NCI-H2196 treated with DMSO at 0.1 percent for 48 hours (cell line): ENCODE measurements at regions not wholly inside any gene's neighbourhood (a gene's known extent, or its start where the extent isn't known, plus 50 kb on each side); places are given as distances from the start of the nearest gene placed in this dataset.

Source experiments
- DNase-seq: peaks from one replicate; lab custom pipeline; 2025; ENCODE audit not compliant: unreplicated experiment; lab: John Stamatoyannopoulos, UW

DNA sequence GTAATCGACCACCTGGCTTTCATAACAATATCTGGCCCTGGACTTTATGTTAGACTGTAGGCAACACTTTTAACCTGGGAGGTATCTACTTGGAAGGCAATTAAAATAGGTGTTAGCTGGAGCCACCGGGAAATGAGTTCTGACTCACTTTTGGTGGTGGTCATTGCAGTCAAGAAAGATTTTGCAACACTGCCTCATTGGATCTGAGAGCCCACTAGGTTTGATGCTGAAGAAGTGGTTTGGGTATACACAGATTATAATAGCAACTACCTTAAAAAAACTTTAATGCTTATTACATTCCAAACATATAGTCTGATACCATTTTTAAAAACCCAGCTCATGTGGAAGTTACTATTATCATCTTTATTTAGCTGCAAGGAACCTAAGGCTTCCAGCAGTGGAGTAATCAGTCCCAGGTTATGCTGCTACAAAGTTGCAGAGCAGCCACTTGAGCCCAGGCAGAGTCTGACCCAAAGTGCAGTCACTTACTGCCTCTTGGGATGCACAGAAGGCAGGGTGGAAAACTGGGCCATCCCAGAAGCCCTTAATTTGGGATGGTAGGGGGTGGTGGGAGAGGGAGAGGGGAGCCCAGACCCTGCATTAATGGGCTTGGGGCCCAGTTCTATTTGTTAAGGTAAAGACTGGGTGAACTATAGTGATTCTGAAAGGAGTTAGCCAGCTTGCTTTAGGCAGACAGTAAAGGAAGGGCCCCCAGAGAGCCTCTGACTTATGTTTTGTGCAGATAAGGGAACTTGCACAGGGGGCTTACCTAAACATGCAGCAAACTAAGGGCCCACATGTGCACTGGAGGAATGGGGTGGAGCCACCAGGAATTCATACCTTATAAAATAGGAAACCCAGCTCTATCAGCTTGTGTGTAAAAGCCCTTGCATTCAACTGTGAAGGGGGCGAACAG lies 149.4 kb downstream of the SNX19 start:
- DNase-seq, result no peak

GRCh38 chr11:130769782-130770535 lies 146.3 kb downstream of the SNX19 start:
- DNase-seq, result no peak

- DNase-seq, result no peak
Measured at GRCh38 chr11:130771708-130772107, 144.6 kb downstream of the SNX19 start.

DNA sequence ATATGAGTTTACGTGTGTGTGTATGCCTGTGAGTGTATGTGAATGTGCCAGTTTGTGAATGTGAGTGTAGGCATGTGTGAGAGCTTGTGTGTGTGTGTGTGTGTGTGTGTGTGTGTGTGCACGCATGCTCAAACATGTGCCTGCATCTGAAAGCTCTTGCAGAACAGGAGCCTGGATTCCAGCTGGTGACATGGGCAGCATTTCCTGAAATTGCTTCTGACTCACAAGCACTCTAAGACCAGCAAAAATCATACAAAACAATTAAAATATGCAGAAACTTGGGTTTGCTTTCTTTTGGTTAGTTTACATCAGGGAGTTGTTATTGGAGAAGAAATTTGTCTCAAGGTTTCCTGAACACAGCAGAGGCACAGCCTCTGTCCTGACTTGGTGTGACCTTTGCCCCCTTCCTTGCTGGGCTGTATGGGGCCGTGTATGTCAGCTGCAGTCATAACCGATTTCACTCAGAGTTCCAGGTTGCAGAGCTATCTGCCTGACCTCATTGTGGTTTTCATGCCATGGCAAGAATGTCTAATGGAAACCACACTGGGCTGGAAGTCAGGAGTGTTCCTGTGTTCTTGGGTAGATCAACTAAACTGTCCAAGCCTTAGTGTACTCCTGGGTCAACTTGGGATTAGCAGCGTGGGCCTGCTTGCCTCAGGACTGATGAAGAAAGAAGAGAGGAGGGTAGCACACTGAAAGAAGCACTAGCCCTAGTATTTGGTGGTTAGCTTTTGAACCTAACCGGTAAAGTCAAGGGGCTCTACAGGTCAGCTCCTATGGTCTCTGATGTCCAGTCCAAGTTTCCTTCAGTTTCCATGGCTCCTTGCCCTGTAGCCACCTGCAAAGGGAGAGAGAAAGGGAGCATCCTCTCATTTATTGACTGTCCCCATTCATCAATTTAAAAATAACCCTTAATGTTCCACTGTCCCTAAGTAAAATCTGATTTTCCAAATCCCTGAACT lies 143.7 kb downstream of the SNX19 start:
- no peak for DNase-seq

DNA sequence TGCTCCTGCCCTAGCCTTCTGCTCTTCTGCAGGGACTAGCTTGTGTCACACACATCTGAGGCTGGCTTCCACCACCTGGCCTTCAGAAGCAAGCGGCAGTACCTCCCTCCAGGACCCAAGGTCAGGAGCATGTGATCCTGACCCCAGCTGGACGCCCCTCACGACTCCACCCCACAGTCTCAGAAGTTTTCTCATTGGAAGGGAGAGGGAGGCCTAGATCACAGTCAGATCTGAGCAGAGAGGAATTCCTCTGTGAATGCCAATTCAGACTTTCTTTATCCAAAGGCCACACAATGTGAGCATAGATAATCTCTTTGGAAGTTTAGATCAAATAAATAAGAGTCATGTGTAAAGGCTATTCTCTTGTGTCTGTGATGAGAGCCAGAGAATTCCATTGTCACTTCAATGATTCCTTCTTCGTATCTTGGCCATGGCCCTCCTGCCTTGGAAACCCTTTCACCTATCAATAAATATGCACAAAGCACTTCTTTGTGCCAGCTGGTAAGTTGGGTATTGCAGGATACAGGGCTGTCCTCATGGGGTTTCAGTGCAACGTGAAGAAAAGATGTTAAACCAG lies 142.9 kb downstream of the SNX19 start:
- DNase-seq, result no peak

DNA sequence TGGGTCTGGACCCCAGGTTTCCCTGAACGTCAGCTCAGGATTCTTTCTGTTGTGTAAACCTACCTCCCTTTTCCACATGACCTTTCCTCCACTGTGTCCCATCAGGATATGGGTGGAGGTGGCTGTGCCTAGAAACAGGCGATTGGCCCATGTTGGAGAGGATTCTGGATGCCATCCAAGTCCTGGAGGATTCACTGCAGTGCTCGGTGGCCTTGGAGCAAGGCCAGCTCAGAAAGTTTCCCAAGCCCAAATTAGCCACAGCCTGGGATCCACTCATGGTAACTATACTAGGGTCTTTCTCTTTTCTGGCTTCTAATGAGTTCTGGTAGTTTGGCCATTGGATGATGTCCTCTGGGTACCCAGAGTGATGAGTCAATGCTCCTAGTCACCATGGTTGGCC lies 141.6 kb downstream of the SNX19 start:
- no peak for DNase-seq

DNA sequence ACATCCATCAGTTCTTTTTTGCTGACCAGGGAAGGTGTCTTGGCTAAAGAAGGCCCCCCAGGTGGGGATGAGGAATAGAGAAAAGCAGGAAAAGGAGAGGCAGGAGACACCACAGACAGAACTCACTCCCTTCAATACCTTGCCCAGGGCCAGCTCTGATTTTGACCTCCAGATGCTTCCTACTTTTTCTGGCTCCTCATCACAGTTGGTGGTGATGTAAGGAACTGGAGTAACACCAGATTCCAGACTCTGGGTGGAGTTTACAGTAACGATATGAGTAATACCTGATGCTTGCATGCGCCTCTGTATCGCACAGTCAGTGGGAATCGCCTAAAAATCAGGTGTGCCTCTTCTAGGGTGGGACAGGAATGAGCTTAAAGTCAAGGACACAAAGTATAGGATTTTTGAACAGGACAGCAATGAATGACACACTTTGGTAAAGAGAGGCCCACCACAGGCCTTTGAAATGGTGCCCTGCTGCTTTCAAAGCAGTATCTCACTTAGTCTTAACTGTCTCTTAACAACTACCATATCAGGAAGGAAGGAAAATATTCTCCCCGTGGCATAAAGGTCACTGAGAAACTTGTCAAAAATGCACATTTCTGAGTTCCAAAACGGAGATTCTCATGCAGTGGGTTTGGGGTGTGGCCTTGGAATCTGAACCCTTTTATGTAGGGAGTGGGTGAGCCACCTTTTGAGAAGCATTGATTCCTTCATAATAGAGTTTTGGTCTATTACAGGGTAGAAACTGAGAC lies 140.8 kb downstream of the SNX19 start:
- DNase-seq, result no peak

- DNase-seq, result no peak
Measured at GRCh38 chr11:130776061-130776419, 140.2 kb downstream of the SNX19 start.

DNA sequence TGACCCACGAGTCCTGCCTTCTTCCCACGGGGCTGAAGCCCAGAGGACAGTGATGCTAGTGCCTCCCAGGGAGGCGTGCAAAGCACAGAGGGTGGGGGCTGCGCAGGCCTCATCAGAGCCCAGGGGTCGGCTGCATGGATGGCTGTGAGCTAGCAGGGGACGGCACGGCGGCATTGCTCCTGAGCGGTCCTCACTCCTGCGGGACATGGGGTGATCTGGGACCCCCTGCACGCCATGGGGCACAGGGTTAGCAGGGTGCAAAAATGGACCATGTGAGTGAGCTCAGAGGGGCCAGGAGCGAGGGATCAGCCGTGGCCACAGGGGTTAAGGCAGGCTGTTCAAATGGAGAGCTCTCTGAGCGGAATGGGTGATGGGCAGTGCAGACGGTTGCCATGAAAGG lies 138.3 kb downstream of the SNX19 start:
- no peak for DNase-seq

DNA sequence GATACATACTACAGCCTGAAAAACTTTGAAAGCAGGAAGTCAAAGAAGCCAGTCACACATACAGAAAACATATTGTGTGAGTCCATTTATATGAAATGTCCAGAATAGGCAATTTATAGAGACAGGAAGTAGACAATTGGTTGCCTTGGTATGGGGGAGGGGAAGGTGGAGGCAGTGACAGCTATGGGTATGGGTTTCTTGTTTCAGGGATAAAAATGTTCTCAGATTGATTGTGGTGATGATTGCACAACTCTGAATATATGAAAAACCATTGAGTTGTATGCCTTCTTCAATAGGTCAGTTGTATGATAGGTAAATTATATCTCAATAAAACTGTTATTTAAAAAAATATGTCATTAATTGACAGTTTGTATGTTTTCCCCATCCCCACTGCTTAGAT lies 137.6 kb downstream of the SNX19 start:
- DNase-seq, result no peak

DNA sequence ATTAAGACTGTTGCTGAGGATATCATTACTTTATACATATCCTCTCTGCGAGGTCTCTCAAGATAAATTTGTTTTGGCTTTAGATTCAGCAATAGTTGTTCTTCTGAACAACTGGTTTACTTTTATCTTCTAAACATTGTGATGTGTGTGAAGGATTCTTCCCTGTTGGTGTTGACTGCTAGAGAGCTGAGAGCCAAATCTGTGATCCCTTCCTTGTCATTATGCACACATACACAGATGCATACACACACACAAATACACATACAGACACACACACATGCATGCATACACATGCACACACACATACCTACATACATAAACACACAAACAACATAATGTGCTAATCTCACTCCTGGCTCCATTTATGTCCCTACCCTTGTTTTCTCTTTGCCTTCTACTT lies 137.0 kb downstream of the SNX19 start:
- no peak for DNase-seq

DNA sequence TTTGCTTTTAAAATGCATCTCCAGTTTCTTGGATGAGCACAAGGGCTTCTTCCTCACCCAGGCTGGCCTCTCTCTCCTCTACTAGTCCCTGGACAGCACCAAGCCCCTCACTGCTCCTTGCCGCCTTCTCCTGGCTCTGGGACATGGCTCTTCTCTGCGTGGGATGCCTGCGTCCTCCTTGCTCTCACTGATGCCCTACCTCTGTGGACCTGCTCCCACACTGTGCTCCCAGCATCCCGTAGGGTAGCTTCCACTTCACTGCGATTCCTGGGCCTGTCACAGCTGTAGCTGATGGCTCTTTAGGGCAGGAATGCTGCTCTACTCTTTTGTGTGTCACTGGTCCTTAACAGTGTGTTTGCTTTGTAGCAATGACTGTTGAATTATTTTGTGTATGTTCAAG lies 136.3 kb downstream of the SNX19 start:
- DNase-seq, result no peak

DNA sequence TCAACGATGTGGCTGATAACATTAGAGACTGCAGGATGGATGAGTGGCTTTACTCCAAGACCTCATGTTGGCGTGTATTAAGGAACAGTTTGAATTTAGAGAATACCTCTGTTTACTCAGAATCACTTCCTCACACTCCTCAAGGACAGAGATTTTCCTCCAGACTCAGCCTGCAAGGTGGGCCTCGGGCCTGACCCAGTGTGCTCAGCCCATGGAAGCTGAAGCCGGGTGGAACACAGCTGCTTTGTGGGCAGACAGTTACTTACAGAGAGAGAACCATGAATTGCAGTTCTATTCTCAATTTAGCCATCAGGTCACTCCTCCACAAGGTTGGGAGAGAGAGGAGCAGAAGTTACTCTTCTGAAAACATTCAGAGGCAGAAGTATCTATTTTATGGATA lies 135.8 kb downstream of the SNX19 start:
- no peak for DNase-seq

GRCh38 chr11:130781931-130782330 lies 134.3 kb downstream of the SNX19 start:
- DNase-seq, result no peak

GRCh38 chr11:130782361-130783222 lies 133.7 kb downstream of the SNX19 start:
- DNase-seq, result no peak

- no peak for DNase-seq
Measured at GRCh38 chr11:130783323-130783722, 133.0 kb downstream of the SNX19 start.

DNA sequence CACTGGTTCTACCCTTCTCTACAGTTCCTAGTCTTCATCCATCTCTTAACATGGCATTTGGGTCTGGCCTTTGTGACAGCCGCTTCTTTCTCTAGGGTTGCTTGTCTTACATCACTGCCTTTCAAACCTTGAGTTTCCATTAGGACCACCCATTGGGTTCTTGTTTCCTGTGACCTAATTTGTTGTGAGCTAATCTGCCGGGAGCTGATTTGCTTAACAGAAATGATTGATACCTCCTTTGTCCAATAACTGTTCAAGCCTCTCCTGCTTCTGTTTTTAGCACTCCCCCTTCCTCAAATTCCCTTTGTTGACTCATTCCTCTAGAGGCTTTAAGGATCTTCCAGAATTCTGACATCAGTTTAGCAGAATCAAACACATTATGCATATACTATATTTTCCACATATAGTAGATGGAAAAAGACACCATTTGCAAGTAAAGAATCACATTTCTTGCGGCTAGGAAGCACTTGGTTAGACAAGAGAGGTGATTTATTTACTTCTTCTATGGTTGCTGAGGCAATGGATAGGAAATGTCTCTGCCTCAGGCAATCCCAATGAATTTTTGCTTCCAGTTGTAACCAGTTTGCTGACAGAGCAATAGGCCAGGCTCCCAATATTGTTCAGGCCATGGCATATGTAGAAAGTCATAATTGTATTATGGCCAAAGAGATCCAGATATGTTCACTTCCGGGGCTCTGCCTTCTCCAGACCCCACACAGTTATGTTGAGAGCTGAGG lies 130.7 kb downstream of the SNX19 start:
- no peak for DNase-seq

GRCh38 chr11:130786586-130786985 lies 129.7 kb downstream of the SNX19 start:
- DNase-seq, result no peak
